Large intestine (tissue), 3 donors: ENCODE measurements at regions not wholly inside any gene's neighbourhood (a gene's known extent, or its start where the extent isn't known, plus 50 kb on each side); places are given as distances from the start of the nearest gene placed in this dataset.
A peak's percentile ranks its signal among the peaks of the same experiment; 100 is the strongest.

Experiments
- DNase-seq, 2 donors: peaks; one replicate each; pipeline versions ENCODE4 v3.0.0 to v3.0.0-alpha.2; 2013
- H3K27ac ChIP-seq: one replicate; pipeline ENCODE4 v1.5.1; 2013; ENCODE audit warnings: low read length
- H3K27me3 ChIP-seq: 2 replicates; pipeline ENCODE4 v1.6.1; 2013; ENCODE audit warnings: low read length; ENCODE audit not compliant: control insufficient read depth, insufficient read depth
- H3K36me3 ChIP-seq: 2 replicates; pipeline ENCODE4 v1.6.1; 2013; ENCODE audit warnings: low read length; ENCODE audit not compliant: control insufficient read depth, insufficient read depth
- H3K4me1 ChIP-seq: one replicate; pipeline ENCODE4 v1.6.1; 2013; ENCODE audit warnings: low read length; ENCODE audit not compliant: control insufficient read depth, insufficient read depth
- H3K4me3 ChIP-seq: one replicate; pipeline ENCODE4 v1.5.1; 2013; ENCODE audit warnings: low read length
- H3K9me3 ChIP-seq: one replicate; pipeline ENCODE4 v1.6.1; 2013; ENCODE audit warnings: mild to moderate bottlenecking, low read depth, low read length, moderate library complexity; ENCODE audit not compliant: control insufficient read depth
- WGBS: methylation state at CpG from one replicate; pipeline ENCODE4 v1.1.5; 2013; ENCODE audit warnings: low lambda C conversion rate; ENCODE audit not compliant: insufficient coverage; 5-methylcytosine and 5-hydroxymethylcytosine counted together

DNA sequence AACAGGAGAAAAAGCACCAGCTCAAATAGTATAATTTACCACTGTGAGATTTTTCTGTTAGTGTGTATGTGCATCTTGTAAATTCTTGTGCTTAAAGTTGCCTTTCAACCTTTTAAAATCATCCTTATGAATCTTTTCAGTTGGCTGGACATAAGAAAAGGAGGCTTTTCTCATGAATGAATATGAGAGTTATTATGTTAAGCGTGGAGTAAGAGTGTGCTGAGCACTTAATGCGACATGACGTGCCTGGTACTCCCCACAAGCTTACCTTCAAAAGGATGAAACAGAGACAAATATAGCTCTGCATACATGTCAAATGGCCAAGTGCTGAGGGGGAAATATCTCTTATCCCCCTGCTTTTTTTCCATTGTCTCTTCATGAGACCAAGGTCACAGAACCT is 85.3 kb upstream of the ADGRL2 start:
- H3K27ac ChIP-seq = no peak overlapping the region
- no peak overlapping the region for H3K4me3 ChIP-seq
- no peak for DNase-seq
- H3K36me3 ChIP-seq = no peaks in the 10 kb centered on the region
- H3K27me3 ChIP-seq = no peaks in the 10 kb centered on the region
- H3K9me3 ChIP-seq = no peaks in the 10 kb centered on the region
- H3K4me1 ChIP-seq = no peaks in the 10 kb centered on the region
- no CpG with 5 or more reads among the region's 3 CpGs for WGBS

DNA sequence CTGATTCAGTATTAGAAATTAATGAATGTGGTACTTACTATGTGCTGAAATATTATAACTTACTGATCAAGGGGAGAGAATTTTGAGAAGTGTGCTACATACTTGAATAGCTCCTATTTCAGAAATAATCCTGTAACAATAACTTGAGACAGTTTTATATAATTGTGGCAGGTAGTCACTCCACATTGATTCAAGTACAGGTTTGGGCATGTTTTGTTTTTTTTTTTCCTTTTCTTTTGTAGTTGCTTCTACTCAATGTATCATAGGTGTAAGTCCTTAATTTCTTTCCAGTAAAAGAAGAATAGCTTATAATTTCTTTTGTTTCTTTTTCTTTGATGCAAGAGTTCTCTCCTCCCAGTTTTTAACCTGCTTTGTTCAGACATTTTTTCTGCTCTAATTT is 86.1 kb upstream of the ADGRL2 start:
- Histone ChIP-seq H3K4me1 (no peaks in the 10 kb centered on the region), H3K9me3 (no peaks in the 10 kb centered on the region), H3K27ac (no peak overlapping the region), H3K27me3 (no peaks in the 10 kb centered on the region), H3K36me3 (no peaks in the 10 kb centered on the region), H3K4me3 (no peak overlapping the region)
- no peak for DNase-seq

DNA sequence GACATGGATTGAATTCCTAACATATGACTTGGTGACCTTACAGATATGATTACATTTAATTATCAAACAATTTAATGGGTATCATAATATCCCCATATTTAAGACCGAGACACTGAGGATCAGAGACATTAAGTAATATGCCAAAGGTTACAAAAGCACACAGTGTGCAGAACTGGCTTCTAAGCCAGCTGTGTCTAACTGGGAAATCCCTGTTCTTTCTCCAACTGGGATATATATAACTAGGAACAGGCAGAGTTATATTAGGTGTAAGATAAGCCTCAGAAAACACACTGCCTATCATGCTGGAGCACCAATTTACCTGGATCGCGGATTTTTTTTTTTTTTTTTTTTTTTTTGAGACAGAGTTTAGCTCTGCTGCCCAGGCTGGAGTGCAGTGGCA is 88.3 kb upstream of the ADGRL2 start:
- H3K27ac ChIP-seq = no peak overlapping the region
- no peaks in the 10 kb centered on the region for H3K9me3 ChIP-seq
- no peak overlapping the region for H3K4me3 ChIP-seq
- no peaks in the 10 kb centered on the region for H3K4me1 ChIP-seq
- WGBS = no CpG with 5 or more reads among the region's 3 CpGs
- H3K36me3 ChIP-seq = no peaks in the 10 kb centered on the region
- DNase-seq = no peak
- no peaks in the 10 kb centered on the region for H3K27me3 ChIP-seq

DNA sequence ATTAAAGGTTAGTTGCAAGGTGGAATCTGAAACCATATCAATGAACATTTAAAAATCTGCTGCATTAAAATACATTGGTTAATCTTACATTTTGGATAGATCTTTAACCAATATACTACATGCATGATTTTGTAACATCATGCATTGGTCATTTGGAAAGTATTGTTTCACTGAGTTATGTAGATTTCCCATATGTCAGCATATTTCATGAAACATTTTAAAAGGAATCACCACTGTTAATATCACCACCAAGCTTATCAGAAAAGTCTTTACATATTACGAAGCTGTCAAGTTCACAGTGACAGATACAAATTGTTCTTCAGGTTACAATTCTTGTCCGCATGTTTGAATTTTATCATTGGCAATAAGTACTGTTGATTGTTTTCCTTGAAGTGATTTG is 89.9 kb upstream of the ADGRL2 start:
- Histone ChIP-seq H3K4me3 (no peak overlapping the region), H3K36me3 (no peaks in the 10 kb centered on the region), H3K27ac (no peak overlapping the region), H3K9me3 (no peaks in the 10 kb centered on the region), H3K27me3 (no peaks in the 10 kb centered on the region), H3K4me1 (no peaks in the 10 kb centered on the region)
- no CpG with 5 or more reads among the region's 2 CpGs for WGBS
- DNase-seq = no peak

DNA sequence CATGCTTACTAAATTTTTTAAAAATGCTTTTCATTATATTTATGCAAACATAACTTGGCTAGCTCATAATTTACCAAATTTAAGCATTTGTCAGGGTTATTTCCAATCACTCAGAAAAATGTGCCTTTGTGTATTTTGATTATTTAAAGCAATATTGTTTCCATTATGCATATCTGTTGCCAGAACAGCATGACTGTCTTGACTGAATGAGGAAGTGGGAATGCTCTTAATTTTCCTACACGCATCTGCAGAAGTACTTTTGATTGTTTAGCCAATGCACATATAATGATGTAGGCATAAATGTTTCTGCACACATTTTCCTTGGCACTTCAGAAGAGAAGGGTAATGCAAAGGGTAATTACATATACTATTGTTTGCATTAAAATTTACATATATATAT is 92.5 kb upstream of the ADGRL2 start:
- no CpG with 5 or more reads among the region's 1 CpG for WGBS
- Histone ChIP-seq H3K36me3 (no peaks in the 10 kb centered on the region), H3K27me3 (no peaks in the 10 kb centered on the region)

DNA sequence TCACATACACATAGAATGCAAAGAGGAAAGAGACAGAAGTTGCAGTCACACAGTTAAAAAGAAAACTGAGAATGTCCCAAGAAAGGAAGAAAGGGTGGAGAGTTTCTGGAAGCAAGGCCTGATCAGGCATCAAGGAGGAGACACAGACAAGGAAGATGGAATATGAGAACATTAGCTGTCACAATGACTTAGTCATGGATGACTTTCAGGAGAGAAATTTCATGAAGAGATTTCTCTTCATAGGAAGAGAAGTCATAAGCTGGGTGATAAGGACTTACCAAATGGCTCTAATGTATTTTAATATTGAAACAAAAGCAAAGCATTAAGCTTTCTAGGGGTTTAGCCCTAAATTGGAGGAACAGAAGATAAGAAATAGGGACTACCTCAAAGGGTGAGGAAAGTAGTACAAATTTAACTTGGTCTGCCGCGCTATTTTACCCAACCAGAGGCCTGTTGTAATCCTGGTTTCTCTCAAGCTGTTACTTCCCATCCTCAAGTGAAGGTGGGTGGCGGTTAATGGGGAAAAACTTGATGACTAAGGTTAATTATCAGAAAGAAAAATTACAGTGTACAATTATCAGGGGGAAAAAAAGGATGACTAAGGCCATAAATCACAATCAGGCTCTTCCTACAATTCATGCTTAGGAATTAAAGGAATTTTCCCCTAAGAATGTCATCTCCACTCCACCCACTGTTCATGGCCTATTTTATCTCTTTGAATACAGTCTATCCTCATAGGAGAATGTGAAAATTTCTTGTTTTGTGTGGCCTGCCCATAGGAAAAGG is 93.9 kb upstream of the ADGRL2 start:
- Histone ChIP-seq H3K27ac (no peak overlapping the region), H3K27me3 (no peaks in the 10 kb centered on the region), H3K4me1 (peaks cover 13% of the 10 kb centered on the region), H3K4me3 (no peak overlapping the region), H3K9me3 (no peaks in the 10 kb centered on the region), H3K36me3 (no peaks in the 10 kb centered on the region)
- 80% methylated on average over 1 of the region's 3 CpGs for WGBS
- DNase-seq = no peak

More for the DNA sequence above, 92.5 kb upstream of the ADGRL2 start:
- Histone ChIP-seq H3K4me1 (peaks cover 10% of the 10 kb centered on the region), H3K27ac (no peak overlapping the region), H3K4me3 (no peak overlapping the region), H3K9me3 (no peaks in the 10 kb centered on the region)
- DNase-seq = no peak

DNA sequence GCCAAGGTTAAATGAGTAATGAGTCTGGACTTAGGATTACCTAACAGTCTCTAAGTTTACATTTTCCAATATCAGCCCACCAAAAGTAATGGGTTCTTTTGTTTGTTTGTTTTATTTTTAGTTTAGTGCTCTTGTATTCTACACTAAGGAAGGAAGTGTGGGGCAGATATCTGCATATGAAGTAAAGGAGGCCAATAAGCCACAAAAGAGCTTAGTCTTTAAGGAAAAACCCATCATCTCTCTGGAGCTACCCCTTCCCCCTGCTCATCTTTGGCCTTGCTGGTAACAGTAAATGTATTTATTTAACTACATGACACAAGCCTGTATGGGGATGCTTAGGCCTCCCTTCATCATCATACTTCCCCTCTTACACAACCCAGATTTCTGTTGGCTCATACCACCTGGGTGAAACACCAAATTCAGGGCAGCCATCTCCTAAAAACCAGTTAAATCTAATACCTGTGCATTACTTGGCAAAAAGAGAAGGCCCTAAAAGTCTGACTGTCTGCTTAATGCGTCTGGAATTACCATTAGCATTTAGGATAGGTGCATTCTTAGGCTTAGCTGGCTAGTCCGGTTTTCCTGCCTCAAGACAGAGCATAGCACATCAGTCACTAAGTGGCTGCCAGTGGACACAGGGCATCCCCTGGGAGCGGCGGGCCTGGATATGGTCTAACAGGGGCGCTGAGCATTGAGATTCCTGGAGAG is 96.8 kb upstream of the ADGRL2 start:
- Histone ChIP-seq H3K4me1 (peaks cover 13% of the 10 kb centered on the region), H3K27ac (peak overlapping the region; percentile 13), H3K27me3 (no peaks in the 10 kb centered on the region), H3K9me3 (no peaks in the 10 kb centered on the region), H3K36me3 (no peaks in the 10 kb centered on the region), H3K4me3 (no peak overlapping the region)
- no CpG with 5 or more reads among the region's 5 CpGs for WGBS
- no peak for DNase-seq

DNA sequence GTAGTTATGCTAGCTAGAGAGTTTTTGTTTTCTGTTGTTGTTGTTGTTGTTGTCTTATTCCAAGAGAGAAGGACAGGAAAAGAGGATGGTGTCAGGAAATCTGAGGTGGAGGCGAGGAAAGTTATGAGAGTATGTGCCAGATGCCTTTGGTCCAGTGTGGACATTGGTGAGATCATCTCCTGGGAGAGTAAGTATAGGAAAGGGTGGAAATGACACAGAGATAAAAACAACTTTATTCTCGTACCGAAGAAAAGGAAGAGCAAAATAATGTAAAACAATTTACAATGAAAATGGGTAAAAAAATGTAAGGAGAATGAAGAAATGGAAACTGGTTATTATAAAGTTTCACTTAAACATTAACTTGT is 97.4 kb upstream of the ADGRL2 start:
- peak in 1 of 2 donors; percentile 49 for DNase-seq
- H3K27ac ChIP-seq = peak overlapping the region; percentile 30
- H3K4me1 ChIP-seq = peaks cover 13% of the 10 kb centered on the region
- H3K27me3 ChIP-seq = no peaks in the 10 kb centered on the region
- WGBS = 37% methylated on average over 3 of the region's 3 CpGs
- no peaks in the 10 kb centered on the region for H3K36me3 ChIP-seq
- no peaks in the 10 kb centered on the region for H3K9me3 ChIP-seq
- H3K4me3 ChIP-seq = no peak overlapping the region

DNA sequence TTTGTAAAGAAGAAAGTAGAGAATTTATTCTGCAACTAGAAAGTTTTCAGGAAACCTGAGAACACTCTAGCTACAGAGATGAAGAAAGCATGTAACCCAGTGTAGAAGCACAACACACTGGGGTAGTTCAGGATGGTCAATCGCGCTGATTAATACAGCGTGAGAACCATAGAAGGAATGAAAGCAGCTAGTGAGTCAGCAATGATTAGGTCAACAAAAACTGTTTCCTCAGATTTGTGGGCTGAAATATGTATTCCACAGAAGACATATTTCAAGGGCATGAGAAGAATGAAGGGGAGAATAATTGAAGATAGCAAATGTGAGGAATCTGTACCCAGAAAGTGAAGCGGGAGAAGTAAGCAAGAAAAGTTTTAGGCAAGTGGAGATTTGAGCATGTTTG is 97.8 kb upstream of the ADGRL2 start:
- Histone ChIP-seq H3K9me3 (no peaks in the 10 kb centered on the region), H3K27ac (peak overlapping the region; percentile 30), H3K4me3 (no peak overlapping the region), H3K4me1 (peaks cover 13% of the 10 kb centered on the region), H3K36me3 (no peaks in the 10 kb centered on the region), H3K27me3 (no peaks in the 10 kb centered on the region)
- no peak for DNase-seq
- WGBS = 95% methylated on average over 4 of the region's 4 CpGs

DNA sequence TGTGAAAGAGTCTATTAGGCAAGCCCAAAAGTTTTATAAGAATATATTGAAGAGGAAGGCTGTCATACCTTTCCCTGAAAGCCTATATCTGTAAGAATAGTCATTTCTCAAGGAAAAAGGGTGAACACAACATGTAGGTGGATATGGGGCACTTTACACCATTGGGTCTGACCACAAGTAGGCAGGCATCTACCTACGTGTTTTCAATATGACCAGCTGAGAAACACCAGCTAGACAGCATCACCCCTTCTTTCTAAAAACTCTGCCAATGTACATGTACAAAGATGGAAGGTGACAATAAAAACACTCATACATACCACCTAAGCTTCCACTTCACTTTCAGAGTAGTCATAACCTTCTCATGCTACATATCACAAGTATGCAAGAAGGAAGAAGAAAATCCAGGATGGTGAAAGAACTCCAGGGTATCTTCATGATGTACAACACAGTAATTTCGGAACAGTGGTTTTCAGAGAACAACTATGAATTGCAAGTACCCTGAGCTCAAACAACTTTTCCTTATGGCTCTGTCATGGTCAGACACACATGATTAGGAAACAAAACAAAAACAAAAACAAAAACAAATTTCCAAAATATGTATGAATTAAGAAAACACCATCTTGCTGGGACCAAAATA is 98.5 kb upstream of the ADGRL2 start:
- DNase-seq = no peak
- Histone ChIP-seq H3K4me1 (peaks cover 13% of the 10 kb centered on the region), H3K4me3 (no peak overlapping the region), H3K36me3 (no peaks in the 10 kb centered on the region), H3K27me3 (no peaks in the 10 kb centered on the region), H3K9me3 (no peaks in the 10 kb centered on the region), H3K27ac (no peak overlapping the region)
- no CpG with 5 or more reads among the region's 2 CpGs for WGBS
